GM23338 (cell line): ENCODE measurements at regions not wholly inside any gene's neighbourhood (a gene's known extent, or its start where the extent isn't known, plus 50 kb on each side); places are given as distances from the start of the nearest gene placed in this dataset.

ENCODE experiments used
- ATAC-seq: fragments of 200-7000 bp; cut with Tn5 transposase; 3 replicates; pipeline ENCODE4 v1.9.1; 2020
- DNase-seq: peaks from one replicate; pipeline ENCODE4 v3.0.0-alpha.2; 2015; ENCODE audit warnings: low spot score
- H2AFZ ChIP-seq: fragments of 200-600 bp; sonication (generic); 2 replicates; pipeline ENCODE4 v1.8.0; 2016; ENCODE audit warnings: antibody characterized with exemption, mild to moderate bottlenecking, moderate library complexity
- H3F3A ChIP-seq: fragments of 200-600 bp; sonication (generic); replicated peaks from 2 replicates; pipeline ENCODE4 v1.8.0; 2017; ENCODE audit warnings: antibody characterized with exemption, mixed run types, low read depth
- H3K27ac ChIP-seq: fragments of 200-600 bp; sonication (generic); 2 replicates; pipeline ENCODE4 v1.6.1; 2016; ENCODE audit warnings: low read depth
- H3K27me3 ChIP-seq: fragments of 200-600 bp; sonication (generic); 2 replicates; pipeline ENCODE4 v1.8.0; 2016; ENCODE audit warnings: mild to moderate bottlenecking, mixed run types, moderate library complexity; ENCODE audit not compliant: insufficient read depth
- H3K36me3 ChIP-seq: fragments of 200-600 bp; sonication (generic); 2 replicates; pipeline ENCODE4 v1.8.0; 2016; ENCODE audit warnings: mild to moderate bottlenecking; ENCODE audit not compliant: insufficient read depth
- H3K4me1 ChIP-seq: fragments of 200-600 bp; sonication (generic); 2 replicates; pipeline ENCODE4 v1.8.0; 2016; ENCODE audit warnings: mild to moderate bottlenecking, moderate library complexity; ENCODE audit not compliant: insufficient read depth
- H3K4me2 ChIP-seq: fragments of 200-600 bp; sonication (generic); 2 replicates; pipeline ENCODE4 v1.7.1; 2017; ENCODE audit warnings: mixed run types
- H3K4me3 ChIP-seq: fragments of 200-600 bp; sonication (generic); 2 replicates; pipeline ENCODE4 v1.6.1; 2016; ENCODE audit warnings: mixed run types
- H3K79me2 ChIP-seq: fragments of 200-600 bp; sonication (generic); replicated peaks from 2 replicates; pipeline ENCODE4 v1.8.0; 2017; ENCODE audit warnings: mild to moderate bottlenecking; ENCODE audit not compliant: insufficient read depth
- H3K9me2 ChIP-seq: fragments of 200-600 bp; sonication (generic); 2 replicates; pipeline ENCODE4 v1.8.0; 2017; ENCODE audit not compliant: insufficient read depth
- H4K20me1 ChIP-seq: fragments of 200-600 bp; sonication (generic); replicated peaks from 2 replicates; pipeline ENCODE4 v1.8.0; 2017; ENCODE audit warnings: mild to moderate bottlenecking; ENCODE audit not compliant: insufficient read depth
- H3K27ac Mint-ChIP-seq: 2 replicates; pipeline ENCODE4 v1.8.0; 2020; ENCODE audit warnings: inconsistent platforms, mild to moderate bottlenecking, moderate library complexity, mixed read lengths
- H3K27me3 Mint-ChIP-seq: 3 replicates; pipeline ENCODE4 v1.8.0; 2022; ENCODE audit warnings: low read depth, mild to moderate bottlenecking, moderate library complexity, mixed read lengths, inconsistent platforms; ENCODE audit not compliant: insufficient read depth, poor library complexity
- H3K36me3 Mint-ChIP-seq: 3 replicates; pipeline ENCODE4 v1.8.0; 2021; ENCODE audit warnings: low read depth, mild to moderate bottlenecking, inconsistent platforms, moderate library complexity, mixed read lengths
- H3K4me1 Mint-ChIP-seq: 3 replicates; pipeline ENCODE4 v1.8.0; 2020; ENCODE audit warnings: mild to moderate bottlenecking, inconsistent platforms, mixed read lengths
- H3K4me3 Mint-ChIP-seq: 3 replicates; pipeline ENCODE4 v1.8.0; 2021; ENCODE audit warnings: moderate library complexity, mild to moderate bottlenecking, inconsistent platforms, mixed read lengths
- H3K9me3 Mint-ChIP-seq: 3 replicates; pipeline ENCODE4 v1.8.0; 2020; ENCODE audit warnings: moderate library complexity, mild to moderate bottlenecking, inconsistent platforms, mixed read lengths
- ZNF114 ChIP-seq: fragments of 250-450 bp; sonication (Bioruptor Pico); IDR thresholded peaks from 2 replicates; pipeline ENCODE4 v1.5.0; 2020; ENCODE audit warnings: mild to moderate bottlenecking, moderate library complexity
- TF ChIP-seq, protein P1 (sequence below): IDR thresholded peaks from 2 replicates; pipeline ENCODE4 v1.6.1; 2016; ENCODE audit warnings: antibody characterized with exemption
- TF ChIP-seq, protein P2 (sequence below): IDR thresholded peaks from one replicate; pipeline ENCODE4 v1.6.1; 2018; ENCODE audit warnings: antibody characterized with exemption; ENCODE audit not compliant: unreplicated experiment
- TF ChIP-seq, protein P3 (sequence below), 2 experiments: fragments of 200-600 bp in 1 of 2; sonication (generic) in 1 of 2; conservative IDR thresholded peaks; 2 replicates each; pipeline versions ENCODE4 v1.5.1 to v1.6.1; 2016 to 2017; ENCODE audit warnings: antibody characterized with exemption in 2 of 2, low read depth in 2 of 2, mild to moderate bottlenecking in 2 of 2, moderate library complexity in 1 of 2

DNA sequence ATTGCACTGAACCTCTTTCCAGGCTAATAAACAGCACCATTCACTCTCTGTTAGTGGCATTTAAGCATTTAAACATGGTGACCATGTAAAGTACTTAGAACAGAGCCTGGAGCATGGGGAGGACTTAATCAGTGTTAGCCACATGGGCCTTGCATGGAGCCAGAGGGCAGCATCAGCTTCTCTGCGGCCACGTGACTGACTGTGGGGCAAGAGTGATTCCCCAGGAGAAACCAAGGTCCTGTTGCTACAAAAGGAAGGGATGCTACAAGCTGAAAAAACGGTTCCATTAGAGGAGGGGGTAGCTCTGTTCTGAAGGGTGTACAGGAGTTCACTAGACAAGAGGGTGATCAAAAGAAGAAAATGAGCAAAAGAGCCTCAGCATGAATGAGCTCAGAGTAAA lies 256.8 kb downstream of the MATN1 start:
- Mint-ChIP-seq H3K4me3 (no peak overlapping the region), H3K4me1 (no peaks in the 10 kb centered on the region), H3K36me3 (peaks cover 8% of the 10 kb centered on the region; the same call in 2 of the 3 replicates), H3K27ac (no peak overlapping the region), H3K27me3 (no peaks in the 10 kb centered on the region), H3K9me3 (peaks cover 46% of the 10 kb centered on the region)
- ATAC-seq (no peak), DNase-seq (no peak)
- Histone ChIP-seq H3K36me3 (no peaks in the 10 kb centered on the region), H3K4me3 (no peak overlapping the region), H3F3A (no peaks in the 10 kb centered on the region), H3K9me2 (0 out of 2 replicates have a peak, but pooled peaks cover 10% of the 10 kb centered on the region), H3K79me2 (no peaks in the 10 kb centered on the region), H3K27ac (no peak overlapping the region), H4K20me1 (no peaks in the 10 kb centered on the region), H3K4me2 (no peak overlapping the region), H3K27me3 (no peaks in the 10 kb centered on the region), H2AFZ (no peak overlapping the region), H3K4me1 (no peaks in the 10 kb centered on the region)
- no peak for TF ChIP-seq ZNF114 (CRISPR knock-in tag)

DNA sequence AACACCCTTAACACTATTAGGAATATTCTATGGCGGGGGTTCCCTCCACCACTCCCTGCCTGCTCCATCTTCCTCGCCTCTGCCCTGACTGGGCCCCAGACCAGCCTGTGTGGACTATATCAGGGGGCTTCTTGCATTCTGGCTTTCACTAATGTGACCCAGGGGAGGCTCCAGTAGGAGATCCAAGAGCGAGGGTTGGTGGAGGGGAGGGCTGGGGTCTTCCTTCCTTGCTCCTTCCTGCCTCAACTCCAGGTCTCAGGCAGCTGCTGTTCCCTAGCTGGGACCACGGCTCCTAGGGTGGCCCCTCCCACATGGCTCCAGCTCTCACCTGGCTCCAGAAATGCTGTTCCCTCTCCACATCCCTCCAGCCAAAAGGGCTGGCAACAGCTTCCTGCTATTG lies 257.4 kb downstream of the MATN1 start:
- Histone ChIP-seq H2AFZ (no peak overlapping the region), H3K4me2 (no peak overlapping the region), H3K27me3 (no peaks in the 10 kb centered on the region), H3K9me2 (0 out of 2 replicates have a peak, but pooled peaks cover 10% of the 10 kb centered on the region), H3K79me2 (no peaks in the 10 kb centered on the region), H4K20me1 (no peaks in the 10 kb centered on the region), H3K4me3 (no peak overlapping the region), H3K4me1 (no peaks in the 10 kb centered on the region), H3K27ac (no peak overlapping the region), H3K36me3 (no peaks in the 10 kb centered on the region), H3F3A (no peaks in the 10 kb centered on the region)
- Mint-ChIP-seq H3K27me3 (no peaks in the 10 kb centered on the region), H3K4me3 (no peak overlapping the region), H3K9me3 (peaks cover 44% of the 10 kb centered on the region), H3K4me1 (no peaks in the 10 kb centered on the region), H3K27ac (no peak overlapping the region), H3K36me3 (peaks cover 8% of the 10 kb centered on the region; the same call in 2 of the 3 replicates)
- DNase-seq = no peak
- ATAC-seq = no peak
- TF ChIP-seq ZNF114 (CRISPR knock-in tag) = no peak
- TF ChIP-seq, protein P1, sequence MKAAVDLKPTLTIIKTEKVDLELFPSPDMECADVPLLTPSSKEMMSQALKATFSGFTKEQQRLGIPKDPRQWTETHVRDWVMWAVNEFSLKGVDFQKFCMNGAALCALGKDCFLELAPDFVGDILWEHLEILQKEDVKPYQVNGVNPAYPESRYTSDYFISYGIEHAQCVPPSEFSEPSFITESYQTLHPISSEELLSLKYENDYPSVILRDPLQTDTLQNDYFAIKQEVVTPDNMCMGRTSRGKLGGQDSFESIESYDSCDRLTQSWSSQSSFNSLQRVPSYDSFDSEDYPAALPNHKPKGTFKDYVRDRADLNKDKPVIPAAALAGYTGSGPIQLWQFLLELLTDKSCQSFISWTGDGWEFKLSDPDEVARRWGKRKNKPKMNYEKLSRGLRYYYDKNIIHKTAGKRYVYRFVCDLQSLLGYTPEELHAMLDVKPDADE = no peak

DNA sequence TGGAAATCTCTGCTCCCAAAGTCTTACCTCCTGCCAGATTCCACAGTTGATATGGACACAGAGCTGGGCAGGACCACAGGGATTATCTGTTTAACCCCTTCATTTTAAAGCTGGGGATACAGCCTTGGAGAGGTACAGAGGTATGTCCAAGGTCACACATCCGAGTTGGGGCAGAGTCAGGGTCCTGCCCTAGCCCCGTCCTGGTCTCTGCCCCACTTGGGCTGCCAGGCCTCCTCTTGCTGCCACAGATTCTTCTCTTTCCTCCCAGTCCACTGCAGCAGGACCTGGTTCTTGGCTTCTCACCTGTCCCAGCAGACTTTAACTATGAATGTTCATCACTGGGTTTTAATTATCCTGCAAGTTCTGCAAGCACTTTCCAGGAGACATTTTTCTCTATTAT lies 258.3 kb downstream of the MATN1 start:
- DNase-seq = no peak
- Mint-ChIP-seq H3K4me3 (no peak overlapping the region), H3K27me3 (no peaks in the 10 kb centered on the region), H3K36me3 (peaks cover 11% of the 10 kb centered on the region; the same call in 2 of the 3 replicates), H3K9me3 (peaks cover 51% of the 10 kb centered on the region), H3K4me1 (no peaks in the 10 kb centered on the region), H3K27ac (no peak overlapping the region)
- Histone ChIP-seq H3K4me1 (no peaks in the 10 kb centered on the region), H3K9me2 (0 out of 2 replicates have a peak, but pooled peaks cover 10% of the 10 kb centered on the region), H3K4me3 (no peak overlapping the region), H4K20me1 (no peaks in the 10 kb centered on the region), H3K27me3 (no peaks in the 10 kb centered on the region), H3K36me3 (no peaks in the 10 kb centered on the region), H3K4me2 (no peak overlapping the region), H3K79me2 (no peaks in the 10 kb centered on the region), H3F3A (no peaks in the 10 kb centered on the region), H2AFZ (no peak overlapping the region), H3K27ac (no peak overlapping the region)
- no peak for ATAC-seq
- no peak for TF ChIP-seq ZNF114 (CRISPR knock-in tag)
- TF ChIP-seq, protein P2, sequence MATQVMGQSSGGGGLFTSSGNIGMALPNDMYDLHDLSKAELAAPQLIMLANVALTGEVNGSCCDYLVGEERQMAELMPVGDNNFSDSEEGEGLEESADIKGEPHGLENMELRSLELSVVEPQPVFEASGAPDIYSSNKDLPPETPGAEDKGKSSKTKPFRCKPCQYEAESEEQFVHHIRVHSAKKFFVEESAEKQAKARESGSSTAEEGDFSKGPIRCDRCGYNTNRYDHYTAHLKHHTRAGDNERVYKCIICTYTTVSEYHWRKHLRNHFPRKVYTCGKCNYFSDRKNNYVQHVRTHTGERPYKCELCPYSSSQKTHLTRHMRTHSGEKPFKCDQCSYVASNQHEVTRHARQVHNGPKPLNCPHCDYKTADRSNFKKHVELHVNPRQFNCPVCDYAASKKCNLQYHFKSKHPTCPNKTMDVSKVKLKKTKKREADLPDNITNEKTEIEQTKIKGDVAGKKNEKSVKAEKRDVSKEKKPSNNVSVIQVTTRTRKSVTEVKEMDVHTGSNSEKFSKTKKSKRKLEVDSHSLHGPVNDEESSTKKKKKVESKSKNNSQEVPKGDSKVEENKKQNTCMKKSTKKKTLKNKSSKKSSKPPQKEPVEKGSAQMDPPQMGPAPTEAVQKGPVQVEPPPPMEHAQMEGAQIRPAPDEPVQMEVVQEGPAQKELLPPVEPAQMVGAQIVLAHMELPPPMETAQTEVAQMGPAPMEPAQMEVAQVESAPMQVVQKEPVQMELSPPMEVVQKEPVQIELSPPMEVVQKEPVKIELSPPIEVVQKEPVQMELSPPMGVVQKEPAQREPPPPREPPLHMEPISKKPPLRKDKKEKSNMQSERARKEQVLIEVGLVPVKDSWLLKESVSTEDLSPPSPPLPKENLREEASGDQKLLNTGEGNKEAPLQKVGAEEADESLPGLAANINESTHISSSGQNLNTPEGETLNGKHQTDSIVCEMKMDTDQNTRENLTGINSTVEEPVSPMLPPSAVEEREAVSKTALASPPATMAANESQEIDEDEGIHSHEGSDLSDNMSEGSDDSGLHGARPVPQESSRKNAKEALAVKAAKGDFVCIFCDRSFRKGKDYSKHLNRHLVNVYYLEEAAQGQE = no peak
- TF ChIP-seq, protein P3, sequence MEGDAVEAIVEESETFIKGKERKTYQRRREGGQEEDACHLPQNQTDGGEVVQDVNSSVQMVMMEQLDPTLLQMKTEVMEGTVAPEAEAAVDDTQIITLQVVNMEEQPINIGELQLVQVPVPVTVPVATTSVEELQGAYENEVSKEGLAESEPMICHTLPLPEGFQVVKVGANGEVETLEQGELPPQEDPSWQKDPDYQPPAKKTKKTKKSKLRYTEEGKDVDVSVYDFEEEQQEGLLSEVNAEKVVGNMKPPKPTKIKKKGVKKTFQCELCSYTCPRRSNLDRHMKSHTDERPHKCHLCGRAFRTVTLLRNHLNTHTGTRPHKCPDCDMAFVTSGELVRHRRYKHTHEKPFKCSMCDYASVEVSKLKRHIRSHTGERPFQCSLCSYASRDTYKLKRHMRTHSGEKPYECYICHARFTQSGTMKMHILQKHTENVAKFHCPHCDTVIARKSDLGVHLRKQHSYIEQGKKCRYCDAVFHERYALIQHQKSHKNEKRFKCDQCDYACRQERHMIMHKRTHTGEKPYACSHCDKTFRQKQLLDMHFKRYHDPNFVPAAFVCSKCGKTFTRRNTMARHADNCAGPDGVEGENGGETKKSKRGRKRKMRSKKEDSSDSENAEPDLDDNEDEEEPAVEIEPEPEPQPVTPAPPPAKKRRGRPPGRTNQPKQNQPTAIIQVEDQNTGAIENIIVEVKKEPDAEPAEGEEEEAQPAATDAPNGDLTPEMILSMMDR (conservative IDR thresholded peaks at IDR 0.05; ENCODE audit: low read depth in 2 of 2) = no peak
